ENCODE measurements at regions not wholly inside any gene's neighbourhood (a gene's known extent, or its start where the extent isn't known, plus 50 kb on each side); places are given as distances from the start of the nearest gene placed in this dataset.

DNA sequence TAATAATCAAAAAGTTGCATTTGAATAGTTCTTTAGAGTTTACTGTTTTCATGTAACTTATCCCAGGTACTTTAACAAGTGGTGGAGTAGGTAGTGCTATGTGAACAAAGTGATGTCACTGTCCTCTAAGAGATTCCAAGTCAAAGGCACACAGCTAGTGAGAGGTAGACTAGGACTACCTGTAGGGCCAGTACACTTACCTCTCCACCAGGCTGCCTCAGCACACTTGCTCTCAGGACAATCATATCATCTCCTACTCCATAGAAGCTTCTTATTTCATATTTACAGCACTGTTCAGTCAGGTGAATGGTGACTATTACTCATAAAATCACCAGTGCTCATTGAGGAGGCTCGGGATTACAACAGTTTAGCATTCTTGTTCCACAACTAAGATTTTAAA is 173.0 kb upstream of the EMCN start:
- H3K9me3 ChIP-seq: no peaks in the 10 kb centered on the region
- intact Hi-C loops (cut with DNase I): no loop called here
- FAIRE-seq (no peak), DNase-seq (no peak), ATAC-seq (no peak)
- no peak overlapping the region for H3K4me3 ChIP-seq
- H3K27me3 ChIP-seq: no peaks in the 10 kb centered on the region
- TF ChIP-seq, protein P1, sequence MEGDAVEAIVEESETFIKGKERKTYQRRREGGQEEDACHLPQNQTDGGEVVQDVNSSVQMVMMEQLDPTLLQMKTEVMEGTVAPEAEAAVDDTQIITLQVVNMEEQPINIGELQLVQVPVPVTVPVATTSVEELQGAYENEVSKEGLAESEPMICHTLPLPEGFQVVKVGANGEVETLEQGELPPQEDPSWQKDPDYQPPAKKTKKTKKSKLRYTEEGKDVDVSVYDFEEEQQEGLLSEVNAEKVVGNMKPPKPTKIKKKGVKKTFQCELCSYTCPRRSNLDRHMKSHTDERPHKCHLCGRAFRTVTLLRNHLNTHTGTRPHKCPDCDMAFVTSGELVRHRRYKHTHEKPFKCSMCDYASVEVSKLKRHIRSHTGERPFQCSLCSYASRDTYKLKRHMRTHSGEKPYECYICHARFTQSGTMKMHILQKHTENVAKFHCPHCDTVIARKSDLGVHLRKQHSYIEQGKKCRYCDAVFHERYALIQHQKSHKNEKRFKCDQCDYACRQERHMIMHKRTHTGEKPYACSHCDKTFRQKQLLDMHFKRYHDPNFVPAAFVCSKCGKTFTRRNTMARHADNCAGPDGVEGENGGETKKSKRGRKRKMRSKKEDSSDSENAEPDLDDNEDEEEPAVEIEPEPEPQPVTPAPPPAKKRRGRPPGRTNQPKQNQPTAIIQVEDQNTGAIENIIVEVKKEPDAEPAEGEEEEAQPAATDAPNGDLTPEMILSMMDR (IDR thresholded peaks at IDR 0.05): no peak
- no peaks in the 10 kb centered on the region for H3K4me1 ChIP-seq
- WGBS, 2 donors: 91 to 96% methylated on average over 1 of the region's 1 CpG
- H3K27ac ChIP-seq: no peak overlapping the region
- H3K36me3 ChIP-seq: no peaks in the 10 kb centered on the region

DNA sequence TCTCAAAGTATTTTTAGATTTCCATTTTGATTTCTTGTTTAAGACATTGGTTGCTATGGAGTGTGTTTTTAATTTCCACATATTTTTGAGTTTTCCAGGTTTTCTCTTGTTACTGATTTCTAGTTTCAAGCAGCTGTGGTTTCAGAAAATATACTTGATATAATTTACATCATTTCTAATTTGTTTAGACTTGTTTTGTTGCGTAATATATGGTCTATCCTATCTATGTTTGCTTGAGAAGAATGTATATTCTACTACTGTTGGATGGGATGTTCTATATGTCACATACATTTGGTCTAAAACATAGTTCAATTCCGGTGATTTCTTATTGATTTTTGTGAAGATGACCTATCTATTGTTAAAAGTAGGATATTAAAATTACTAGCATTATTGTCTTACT is 170.5 kb upstream of the EMCN start:
- Histone ChIP-seq H3K9me3 (no peaks in the 10 kb centered on the region), H3K36me3 (no peaks in the 10 kb centered on the region), H3K27ac (no peak overlapping the region), H3K27me3 (no peaks in the 10 kb centered on the region), H3K4me1 (no peaks in the 10 kb centered on the region), H3K4me3 (no peak overlapping the region)
- TF ChIP-seq, protein P1 (IDR thresholded peaks at IDR 0.05): no peak
- FAIRE-seq (no peak), ATAC-seq (no peak), DNase-seq (no peak)
- WGBS, 2 donors: 88 to 97% methylated on average over 2 of the region's 2 CpGs
- intact Hi-C loops (cut with DNase I): no loop called here

DNA sequence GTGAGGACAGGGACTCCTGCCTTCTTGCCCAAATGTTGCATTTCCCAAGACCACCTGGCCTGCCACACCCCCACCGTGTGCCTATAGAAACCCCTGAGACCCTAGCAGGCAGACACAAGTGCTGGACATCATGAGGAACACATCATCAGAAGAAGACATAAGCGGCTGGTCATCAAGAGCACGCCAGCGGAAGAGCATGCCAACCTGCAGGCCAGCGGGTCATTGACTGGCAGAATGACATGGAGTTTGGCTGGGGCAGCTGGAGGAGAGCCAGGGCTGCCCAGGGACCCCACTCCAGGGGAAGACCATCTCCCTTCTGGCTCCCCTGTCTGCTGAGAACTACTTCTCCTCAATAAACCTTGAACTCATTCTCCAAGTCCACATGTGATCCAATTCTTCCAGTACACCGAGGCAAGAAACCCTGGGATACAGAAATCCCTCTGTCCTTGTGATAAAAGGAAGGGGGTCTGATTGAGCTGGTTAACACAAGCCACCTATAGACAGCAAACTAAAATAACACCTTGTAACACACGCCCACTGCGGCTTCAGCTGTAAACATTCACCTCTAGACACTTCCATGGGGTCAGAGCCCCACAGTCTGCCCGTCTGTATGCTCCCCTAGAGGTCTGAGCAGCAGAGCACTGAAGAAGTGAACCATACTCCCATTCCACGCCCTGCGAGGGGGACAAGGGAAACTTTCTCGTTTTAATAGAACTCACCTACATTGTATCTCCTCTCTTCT is 164.8 kb upstream of the EMCN start:
- no peak for FAIRE-seq
- WGBS, 2 donors: 81 to 83% methylated on average over 12 of the region's 12 CpGs
- intact Hi-C loops (cut with DNase I): no loop called here
- Histone ChIP-seq H3K4me3 (no peak overlapping the region), H3K4me1 (no peaks in the 10 kb centered on the region), H3K27ac (no peak overlapping the region), H3K36me3 (no peaks in the 10 kb centered on the region), H3K9me3 (no peaks in the 10 kb centered on the region), H3K27me3 (no peaks in the 10 kb centered on the region)
- TF ChIP-seq, protein P1 (IDR thresholded peaks at IDR 0.05): no peak
- no peak for ATAC-seq
- DNase-seq: peak in 1 of 6 donors; percentile 11

- intact Hi-C loops (cut with DNase I): no loop called here
- 93% methylated on average over 3 of the region's 3 CpGs for WGBS, 2 donors
- no peaks in the 10 kb centered on the region for H3K4me1 ChIP-seq
- FAIRE-seq: no peak
- H3K4me3 ChIP-seq: no peak overlapping the region
- no peak overlapping the region for H3K27ac ChIP-seq
- H3K36me3 ChIP-seq: no peaks in the 10 kb centered on the region
- no peaks in the 10 kb centered on the region for H3K27me3 ChIP-seq
- no peak for ATAC-seq
- TF ChIP-seq, protein P1 (IDR thresholded peaks at IDR 0.05): no peak
- no peak for DNase-seq
- H3K9me3 ChIP-seq: no peaks in the 10 kb centered on the region
Observed at GRCh38 chr4:100681289-100681688, 163.5 kb upstream of the EMCN start.

DNA sequence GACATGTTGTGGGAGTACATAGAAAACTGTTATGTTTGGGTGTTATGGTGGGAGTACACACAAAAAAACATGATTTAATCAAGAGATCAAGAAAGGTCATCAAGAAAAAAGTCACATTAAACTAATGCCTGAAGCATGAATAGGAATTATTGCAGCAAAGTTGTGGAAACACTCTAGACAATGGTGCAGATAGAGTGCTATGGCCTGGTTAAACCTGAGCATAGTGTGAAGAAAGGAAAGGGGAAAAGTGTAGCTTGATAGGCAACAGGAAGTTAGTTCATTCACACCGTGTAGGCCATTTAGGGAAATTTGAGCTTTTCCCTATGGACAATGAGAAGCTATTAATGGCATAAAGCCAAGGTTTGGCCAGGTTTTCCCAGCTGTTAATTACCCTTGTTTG is 162.1 kb upstream of the EMCN start:
- H3K27ac ChIP-seq: no peak overlapping the region
- 39 to 40% methylated on average over 1 of the region's 1 CpG for WGBS, 2 donors
- FAIRE-seq: no peak
- intact Hi-C loops (cut with DNase I): no loop called here
- no peak overlapping the region for H3K4me3 ChIP-seq
- no peaks in the 10 kb centered on the region for H3K27me3 ChIP-seq
- no peak for DNase-seq
- H3K4me1 ChIP-seq: no peaks in the 10 kb centered on the region
- H3K36me3 ChIP-seq: no peaks in the 10 kb centered on the region
- TF ChIP-seq, protein P1 (IDR thresholded peaks at IDR 0.05): no peak
- ATAC-seq: no peak
- H3K9me3 ChIP-seq: no peaks in the 10 kb centered on the region
